AG09319 (cell line): ENCODE measurements at regions not wholly inside any gene's neighbourhood (a gene's known extent, or its start where the extent isn't known, plus 50 kb on each side); places are given as distances from the start of the nearest gene placed in this dataset.

Experiments
- DNase-seq: peaks from one replicate; pipeline ENCODE4 v3.0.0-alpha.2; 2010; ENCODE audit warnings: low read depth; ENCODE audit errors: extremely low read depth
- CTCF ChIP-seq: IDR thresholded peaks from 2 replicates; pipeline ENCODE4 v1.5.1; 2011; ENCODE audit warnings: low read depth, mild to moderate bottlenecking, inconsistent platforms, low read length, moderate library complexity

- no peak for DNase-seq
- no peak for TF ChIP-seq CTCF
Observed at GRCh38 chr2:172376016-172376415, 51.4 kb upstream of the ITGA6 start.

GRCh38 chr2:172376505-172377125, 50.8 kb upstream of the ITGA6 start:
- TF ChIP-seq CTCF = no peak
- no peak for DNase-seq

DNA sequence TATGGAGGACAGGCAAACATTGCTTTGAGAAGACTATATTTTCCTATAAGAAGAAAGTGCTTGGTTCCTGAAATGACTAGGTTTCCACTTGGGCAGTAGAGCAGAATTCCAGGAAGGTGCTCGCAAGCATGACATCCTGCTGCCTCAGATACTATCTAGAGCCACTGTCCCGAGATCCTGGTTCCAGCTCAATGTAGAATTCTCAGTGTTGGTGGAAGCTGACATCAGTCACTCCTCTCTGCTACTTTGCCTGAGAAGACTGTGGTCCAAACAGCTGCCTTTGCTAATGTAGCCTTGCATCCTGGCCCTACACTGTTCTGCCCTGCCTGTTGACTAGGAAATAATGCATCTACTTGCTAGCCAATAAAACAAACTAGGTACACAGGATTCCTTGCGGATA, 50.0 kb upstream of the ITGA6 start:
- no peak for TF ChIP-seq CTCF
- DNase-seq = no peak
